ENCODE measurements at regions not wholly inside any gene's neighbourhood (a gene's known extent, or its start where the extent isn't known, plus 50 kb on each side); places are given as distances from the start of the nearest gene placed in this dataset.

DNA sequence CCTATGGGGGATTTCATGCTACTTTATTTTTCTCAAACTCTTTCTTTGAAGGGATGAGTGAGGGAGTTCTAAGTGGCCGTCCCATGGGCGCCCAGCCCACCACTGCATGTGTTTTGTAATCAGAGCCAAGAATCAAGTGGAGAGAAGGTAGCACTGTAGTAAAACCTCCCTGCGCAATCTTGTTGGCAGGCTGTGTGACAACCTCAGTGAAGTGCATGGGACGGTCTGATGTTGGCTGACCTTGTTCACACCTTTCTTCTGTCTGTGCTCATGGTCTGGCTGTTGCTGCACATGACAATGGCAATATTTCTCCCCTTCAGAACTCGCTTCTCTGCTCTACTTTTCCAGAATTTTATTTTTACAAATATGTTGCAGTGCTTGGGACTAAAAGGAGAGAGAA lies 71.2 kb upstream of the SHISA3 start:
- Histone ChIP-seq H3K27ac (ENCODE audit: low read length) (no peak overlapping the region), H3K36me3 (ENCODE audit: control insufficient read depth, insufficient read depth, low read length) (no peaks in the 10 kb centered on the region), H3K4me1 (ENCODE audit: control insufficient read depth, insufficient read depth, low read length) (no peaks in the 10 kb centered on the region), H3K27me3 (ENCODE audit: control insufficient read depth, insufficient read depth, low read length) (no peaks in the 10 kb centered on the region; the same call in 1 of the 2 replicates), H3K9me3 (ENCODE audit: control insufficient read depth, insufficient read depth, low read depth, low read length) (no peaks in the 10 kb centered on the region), H3K4me3 (ENCODE audit: low read depth in 2 of 2, low read length in 2 of 2) (no peak overlapping the region)
- in situ Hi-C loops (cut with HindIII; ENCODE audit: low pct_unique_long_range_greater_than_20kb, low sequenced_read_pairs) = no loop called here
- no peak for DNase-seq (ENCODE audit: low read depth, low spot score)
- CTCF ChIA-PET = no interaction called here
- intact Hi-C loops (cut with micrococcal nuclease; ENCODE audit: unreplicated experiment) = no loop called here
- TF ChIP-seq, protein P1, sequence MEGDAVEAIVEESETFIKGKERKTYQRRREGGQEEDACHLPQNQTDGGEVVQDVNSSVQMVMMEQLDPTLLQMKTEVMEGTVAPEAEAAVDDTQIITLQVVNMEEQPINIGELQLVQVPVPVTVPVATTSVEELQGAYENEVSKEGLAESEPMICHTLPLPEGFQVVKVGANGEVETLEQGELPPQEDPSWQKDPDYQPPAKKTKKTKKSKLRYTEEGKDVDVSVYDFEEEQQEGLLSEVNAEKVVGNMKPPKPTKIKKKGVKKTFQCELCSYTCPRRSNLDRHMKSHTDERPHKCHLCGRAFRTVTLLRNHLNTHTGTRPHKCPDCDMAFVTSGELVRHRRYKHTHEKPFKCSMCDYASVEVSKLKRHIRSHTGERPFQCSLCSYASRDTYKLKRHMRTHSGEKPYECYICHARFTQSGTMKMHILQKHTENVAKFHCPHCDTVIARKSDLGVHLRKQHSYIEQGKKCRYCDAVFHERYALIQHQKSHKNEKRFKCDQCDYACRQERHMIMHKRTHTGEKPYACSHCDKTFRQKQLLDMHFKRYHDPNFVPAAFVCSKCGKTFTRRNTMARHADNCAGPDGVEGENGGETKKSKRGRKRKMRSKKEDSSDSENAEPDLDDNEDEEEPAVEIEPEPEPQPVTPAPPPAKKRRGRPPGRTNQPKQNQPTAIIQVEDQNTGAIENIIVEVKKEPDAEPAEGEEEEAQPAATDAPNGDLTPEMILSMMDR (IDR thresholded peaks at IDR 0.05) = no peak
- TF ChIP-seq POLR2AphosphoS5 (IDR thresholded peaks at IDR 0.05; ENCODE audit: low read depth, low read length) (no peak), SIN3A (IDR thresholded peaks at IDR 0.05; ENCODE audit: borderline replicate concordance, insufficient read depth, low read depth, low read length) (no peak), TCF7L2 (IDR thresholded peaks at IDR 0.05; ENCODE audit: low read depth, low read length) (no peak)
- TF ChIP-seq, protein P2, sequence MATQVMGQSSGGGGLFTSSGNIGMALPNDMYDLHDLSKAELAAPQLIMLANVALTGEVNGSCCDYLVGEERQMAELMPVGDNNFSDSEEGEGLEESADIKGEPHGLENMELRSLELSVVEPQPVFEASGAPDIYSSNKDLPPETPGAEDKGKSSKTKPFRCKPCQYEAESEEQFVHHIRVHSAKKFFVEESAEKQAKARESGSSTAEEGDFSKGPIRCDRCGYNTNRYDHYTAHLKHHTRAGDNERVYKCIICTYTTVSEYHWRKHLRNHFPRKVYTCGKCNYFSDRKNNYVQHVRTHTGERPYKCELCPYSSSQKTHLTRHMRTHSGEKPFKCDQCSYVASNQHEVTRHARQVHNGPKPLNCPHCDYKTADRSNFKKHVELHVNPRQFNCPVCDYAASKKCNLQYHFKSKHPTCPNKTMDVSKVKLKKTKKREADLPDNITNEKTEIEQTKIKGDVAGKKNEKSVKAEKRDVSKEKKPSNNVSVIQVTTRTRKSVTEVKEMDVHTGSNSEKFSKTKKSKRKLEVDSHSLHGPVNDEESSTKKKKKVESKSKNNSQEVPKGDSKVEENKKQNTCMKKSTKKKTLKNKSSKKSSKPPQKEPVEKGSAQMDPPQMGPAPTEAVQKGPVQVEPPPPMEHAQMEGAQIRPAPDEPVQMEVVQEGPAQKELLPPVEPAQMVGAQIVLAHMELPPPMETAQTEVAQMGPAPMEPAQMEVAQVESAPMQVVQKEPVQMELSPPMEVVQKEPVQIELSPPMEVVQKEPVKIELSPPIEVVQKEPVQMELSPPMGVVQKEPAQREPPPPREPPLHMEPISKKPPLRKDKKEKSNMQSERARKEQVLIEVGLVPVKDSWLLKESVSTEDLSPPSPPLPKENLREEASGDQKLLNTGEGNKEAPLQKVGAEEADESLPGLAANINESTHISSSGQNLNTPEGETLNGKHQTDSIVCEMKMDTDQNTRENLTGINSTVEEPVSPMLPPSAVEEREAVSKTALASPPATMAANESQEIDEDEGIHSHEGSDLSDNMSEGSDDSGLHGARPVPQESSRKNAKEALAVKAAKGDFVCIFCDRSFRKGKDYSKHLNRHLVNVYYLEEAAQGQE (IDR thresholded peaks at IDR 0.05; ENCODE audit: insufficient read depth in 1 of 2, low read depth in 2 of 2, low read length in 1 of 2) = no peak
- ATAC-seq = no peak
- POLR2A ChIA-PET = no interaction called here
- no TSS peak for BruUV-seq (replicated peaks)

DNA sequence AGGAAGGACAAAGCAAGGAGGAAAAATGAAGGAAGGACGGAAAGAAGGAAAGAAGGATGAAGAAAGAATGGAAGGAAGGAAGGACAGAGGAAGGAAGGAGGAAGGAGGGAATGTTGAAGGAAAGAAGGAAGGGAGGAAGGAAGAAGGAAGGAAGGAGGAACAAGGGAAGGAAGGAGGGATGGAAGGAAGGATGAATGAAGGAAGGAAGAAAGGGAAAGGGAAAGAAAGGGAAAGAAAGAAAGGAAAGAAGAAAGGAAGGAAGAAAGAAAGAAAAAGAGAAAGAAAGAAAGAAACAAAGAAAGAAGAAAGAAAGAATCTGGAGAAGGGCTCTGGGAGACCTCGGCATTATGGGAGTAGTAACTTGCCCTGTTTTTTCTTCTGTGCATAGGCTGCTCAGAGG lies 70.8 kb upstream of the SHISA3 start:
- BruUV-seq (replicated peaks) = no TSS peak
- Histone ChIP-seq H3K36me3 (ENCODE audit: control insufficient read depth, insufficient read depth, low read length) (no peaks in the 10 kb centered on the region), H3K27ac (ENCODE audit: low read length) (no peak overlapping the region), H3K4me1 (ENCODE audit: control insufficient read depth, insufficient read depth, low read length) (no peaks in the 10 kb centered on the region), H3K27me3 (ENCODE audit: control insufficient read depth, insufficient read depth, low read length) (no peaks in the 10 kb centered on the region; the same call in 1 of the 2 replicates), H3K9me3 (ENCODE audit: control insufficient read depth, insufficient read depth, low read depth, low read length) (no peaks in the 10 kb centered on the region), H3K4me3 (ENCODE audit: low read depth in 2 of 2, low read length in 2 of 2) (no peak overlapping the region)
- in situ Hi-C loops (cut with HindIII; ENCODE audit: low pct_unique_long_range_greater_than_20kb, low sequenced_read_pairs) (no loop called here), intact Hi-C loops (cut with micrococcal nuclease; ENCODE audit: unreplicated experiment) (no loop called here)
- CTCF ChIA-PET = no interaction called here
- ATAC-seq (no peak), DNase-seq (ENCODE audit: low read depth, low spot score) (no peak)
- TF ChIP-seq TCF7L2 (IDR thresholded peaks at IDR 0.05; ENCODE audit: low read depth, low read length) = no peak
- TF ChIP-seq, protein P1 (IDR thresholded peaks at IDR 0.05) = no peak
- no peak for TF ChIP-seq SIN3A (IDR thresholded peaks at IDR 0.05; ENCODE audit: borderline replicate concordance, insufficient read depth, low read depth, low read length)
- no peak for TF ChIP-seq POLR2AphosphoS5 (IDR thresholded peaks at IDR 0.05; ENCODE audit: low read depth, low read length)
- TF ChIP-seq, protein P2 (IDR thresholded peaks at IDR 0.05; ENCODE audit: insufficient read depth in 1 of 2, low read depth in 2 of 2, low read length in 1 of 2) = no peak
- POLR2A ChIA-PET = no interaction called here

Data from Panc1 (cell line).